Sigmoid colon (tissue), 3 donors: ENCODE measurements at regions not wholly inside any gene's neighbourhood (a gene's known extent, or its start where the extent isn't known, plus 50 kb on each side); places are given as distances from the start of the nearest gene placed in this dataset.

ENCODE experiments used
- CTCF ChIP-seq, 4 experiments: fragments of 450-650 bp in 3 of 4; fragments of 200-600 bp in 1 of 4; IDR thresholded peaks; one replicate each; pipeline ENCODE4 v1.5.1; 2016 to 2019; ENCODE audit warnings: antibody characterized with exemption in 4 of 4, mild to moderate bottlenecking in 3 of 4, moderate library complexity in 2 of 4
- POLR2A ChIP-seq, 2 donors: fragments of 450-650 bp; IDR thresholded peaks; one replicate each; pipeline ENCODE4 v1.6.1; 2016; ENCODE audit warnings: antibody characterized with exemption in 2 of 2, mild to moderate bottlenecking in 2 of 2, moderate library complexity in 2 of 2

DNA sequence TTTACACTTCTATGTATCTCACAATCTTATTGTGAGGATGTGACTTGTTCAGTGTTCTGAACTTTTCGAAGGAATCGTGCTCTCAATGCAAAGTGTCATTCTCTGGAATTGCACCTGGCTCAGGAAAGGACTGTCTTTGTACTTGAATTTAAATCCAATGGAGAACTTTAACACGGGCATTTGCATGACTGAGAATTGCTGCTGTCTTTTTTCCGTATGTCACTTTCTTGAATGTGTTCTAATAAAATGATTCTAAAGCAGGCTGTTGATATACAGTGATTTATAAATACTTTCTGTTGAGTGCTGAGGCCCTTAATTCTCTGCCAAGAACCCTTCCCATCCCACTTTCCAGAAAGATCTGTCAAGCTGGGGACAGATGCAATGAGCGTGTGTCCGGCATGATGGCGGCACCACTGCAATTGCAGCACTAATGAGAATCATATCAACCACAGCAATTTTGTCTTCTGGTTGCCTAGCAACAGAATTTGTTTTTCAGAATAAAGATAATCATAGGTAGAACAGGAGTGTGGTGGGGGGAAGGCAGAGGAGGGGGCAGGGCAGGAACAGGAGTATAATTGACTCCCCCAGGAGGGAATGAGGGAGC lies 210.6 kb upstream of the UMPS start:
- no peak for TF ChIP-seq POLR2A (IDR thresholded peaks at IDR 0.05)
- no peak for TF ChIP-seq CTCF (IDR thresholded peaks at IDR 0.05)
